Gastroesophageal sphincter (tissue), 3 donors: ENCODE measurements at regions not wholly inside any gene's neighbourhood (a gene's known extent, or its start where the extent isn't known, plus 50 kb on each side); places are given as distances from the start of the nearest gene placed in this dataset.

Source experiments
- EP300 ChIP-seq: sonication (generic); formaldehyde crosslinking; IDR thresholded peaks from one replicate; pipeline ENCODE4 v1.6.1; 2017; ENCODE audit warnings: antibody characterized with exemption, mild to moderate bottlenecking
- POLR2A ChIP-seq, 2 donors: fragments of 450-650 bp; IDR thresholded peaks; one replicate each; pipeline ENCODE4 v1.6.1; 2017; ENCODE audit warnings: antibody characterized with exemption in 2 of 2, mild to moderate bottlenecking in 2 of 2, moderate library complexity in 1 of 2
- TF ChIP-seq, protein P1 (sequence below), 4 experiments: fragments of 200-600 bp in 2 of 4; fragments of 450-650 bp in 2 of 4; sonication (generic) in 1 of 4; IDR thresholded peaks; one replicate each; pipeline ENCODE4 v1.5.1; 2017 to 2019; ENCODE audit warnings: antibody characterized with exemption in 4 of 4, mild to moderate bottlenecking in 2 of 4, moderate library complexity in 2 of 4

DNA sequence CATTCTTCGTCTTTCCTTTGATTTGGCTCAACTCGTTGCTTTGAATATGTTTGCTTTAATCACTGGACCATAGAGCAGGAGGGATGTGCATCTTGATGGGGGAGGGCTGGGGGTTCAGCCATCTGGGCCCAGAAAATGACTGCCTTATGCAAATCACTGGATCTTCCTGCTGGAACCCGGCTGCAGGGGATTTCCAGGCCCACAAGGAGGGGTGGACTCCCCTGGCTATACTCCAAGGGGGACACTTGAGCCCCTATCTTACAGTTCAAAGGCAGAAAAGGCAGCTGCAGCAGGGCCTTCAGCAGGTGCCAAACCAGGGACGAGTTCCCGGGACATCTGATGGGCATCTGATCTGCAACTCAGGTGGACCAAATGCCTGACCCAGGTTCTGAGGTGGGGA lies 122.5 kb downstream of the DICER1 start:
- TF ChIP-seq EP300 (no peak), POLR2A (IDR thresholded peaks at IDR 0.05) (no peak)
- TF ChIP-seq, protein P1, sequence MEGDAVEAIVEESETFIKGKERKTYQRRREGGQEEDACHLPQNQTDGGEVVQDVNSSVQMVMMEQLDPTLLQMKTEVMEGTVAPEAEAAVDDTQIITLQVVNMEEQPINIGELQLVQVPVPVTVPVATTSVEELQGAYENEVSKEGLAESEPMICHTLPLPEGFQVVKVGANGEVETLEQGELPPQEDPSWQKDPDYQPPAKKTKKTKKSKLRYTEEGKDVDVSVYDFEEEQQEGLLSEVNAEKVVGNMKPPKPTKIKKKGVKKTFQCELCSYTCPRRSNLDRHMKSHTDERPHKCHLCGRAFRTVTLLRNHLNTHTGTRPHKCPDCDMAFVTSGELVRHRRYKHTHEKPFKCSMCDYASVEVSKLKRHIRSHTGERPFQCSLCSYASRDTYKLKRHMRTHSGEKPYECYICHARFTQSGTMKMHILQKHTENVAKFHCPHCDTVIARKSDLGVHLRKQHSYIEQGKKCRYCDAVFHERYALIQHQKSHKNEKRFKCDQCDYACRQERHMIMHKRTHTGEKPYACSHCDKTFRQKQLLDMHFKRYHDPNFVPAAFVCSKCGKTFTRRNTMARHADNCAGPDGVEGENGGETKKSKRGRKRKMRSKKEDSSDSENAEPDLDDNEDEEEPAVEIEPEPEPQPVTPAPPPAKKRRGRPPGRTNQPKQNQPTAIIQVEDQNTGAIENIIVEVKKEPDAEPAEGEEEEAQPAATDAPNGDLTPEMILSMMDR (IDR thresholded peaks at IDR 0.05): no peak
